BE2C (cell line): ENCODE measurements at regions not wholly inside any gene's neighbourhood (a gene's known extent, or its start where the extent isn't known, plus 50 kb on each side); places are given as distances from the start of the nearest gene placed in this dataset.
A peak's percentile ranks its signal among the peaks of the same experiment; 100 is the strongest.

Experiments used
- DNase-seq: peaks from one replicate; pipeline ENCODE4 v3.0.0-alpha.2; 2020
- H3K27me3 ChIP-seq: fragments of 250-450 bp; sonication (Bioruptor Pico); 2 replicates; pipeline ENCODE4 v1.5.1; 2020; ENCODE audit warnings: mild to moderate bottlenecking
- H3K36me3 ChIP-seq: fragments of 250-450 bp; sonication (Bioruptor Pico); 2 replicates; pipeline ENCODE4 v1.5.1; 2020; ENCODE audit warnings: mild to moderate bottlenecking
- H3K4me1 ChIP-seq: fragments of 250-450 bp; sonication (Bioruptor Pico); 2 replicates; pipeline ENCODE4 v1.5.1; 2020
- H3K4me3 ChIP-seq: 2 replicates; pipeline ENCODE4 v1.5.1; 2011; ENCODE audit warnings: low read depth, low read length
- H3K9me3 ChIP-seq: fragments of 250-450 bp; sonication (Bioruptor Pico); 2 replicates; pipeline ENCODE4 v1.5.1; 2020
- CTCF ChIP-seq: IDR thresholded peaks from 2 replicates; pipeline ENCODE4 v1.5.1; 2012; ENCODE audit warnings: mild to moderate bottlenecking, low read depth, low read length

- no peaks in the 10 kb centered on the region for H3K36me3 ChIP-seq
- TF ChIP-seq CTCF: no peak
- no peak overlapping the region for H3K4me3 ChIP-seq
- H3K27me3 ChIP-seq: no peaks in the 10 kb centered on the region
- DNase-seq: peak; percentile 81
- H3K4me1 ChIP-seq: peaks cover 31% of the 10 kb centered on the region
- no peaks in the 10 kb centered on the region; the same call in 1 of the 2 replicates for H3K9me3 ChIP-seq
These were observed 77.7 kb upstream of the IGFBP5 start for GRCh38 chr2:216773072-216773471.

- no peaks in the 10 kb centered on the region for H3K27me3 ChIP-seq
- H3K4me3 ChIP-seq: no peak overlapping the region
- H3K36me3 ChIP-seq: no peaks in the 10 kb centered on the region
- H3K9me3 ChIP-seq: no peaks in the 10 kb centered on the region
- no peak for DNase-seq
- peaks cover 43% of the 10 kb centered on the region for H3K4me1 ChIP-seq
- TF ChIP-seq CTCF: no peak
These were observed 75.4 kb upstream of the IGFBP5 start for GRCh38 chr2:216770717-216771116.

GRCh38 chr2:216770050-216770449 lies 74.7 kb upstream of the IGFBP5 start:
- TF ChIP-seq CTCF: no peak
- no peaks in the 10 kb centered on the region for H3K9me3 ChIP-seq
- no peak for DNase-seq

GRCh38 chr2:216769626-216770025 lies 74.3 kb upstream of the IGFBP5 start:
- DNase-seq: no peak
- Histone ChIP-seq H3K36me3 (no peaks in the 10 kb centered on the region), H3K4me3 (no peak overlapping the region), H3K4me1 (peaks cover 39% of the 10 kb centered on the region), H3K9me3 (no peaks in the 10 kb centered on the region), H3K27me3 (no peaks in the 10 kb centered on the region)
- no peak for TF ChIP-seq CTCF

More at GRCh38 chr2:216770050-216770449, 74.7 kb upstream of the IGFBP5 start:
- H3K27me3 ChIP-seq: no peaks in the 10 kb centered on the region
- no peak overlapping the region for H3K4me3 ChIP-seq
- H3K4me1 ChIP-seq: peaks cover 43% of the 10 kb centered on the region
- H3K36me3 ChIP-seq: no peaks in the 10 kb centered on the region

- TF ChIP-seq CTCF: no peak
- H3K27me3 ChIP-seq: no peaks in the 10 kb centered on the region
- H3K4me3 ChIP-seq: no peak overlapping the region
- H3K9me3 ChIP-seq: no peaks in the 10 kb centered on the region
- H3K4me1 ChIP-seq: peaks cover 35% of the 10 kb centered on the region
- DNase-seq: no peak
- no peaks in the 10 kb centered on the region for H3K36me3 ChIP-seq
These were observed 73.6 kb upstream of the IGFBP5 start for GRCh38 chr2:216768908-216769411.

GRCh38 chr2:216765761-216766262 lies 70.5 kb upstream of the IGFBP5 start:
- no peak overlapping the region for H3K4me3 ChIP-seq
- TF ChIP-seq CTCF: 0 out of 2 replicates have a peak, but pooled peaks have one; percentile 15
- no peaks in the 10 kb centered on the region for H3K27me3 ChIP-seq
- no peaks in the 10 kb centered on the region for H3K9me3 ChIP-seq
- H3K4me1 ChIP-seq: peaks cover 22% of the 10 kb centered on the region
- peak; percentile 53 for DNase-seq
- no peaks in the 10 kb centered on the region for H3K36me3 ChIP-seq
